ENCODE measurements at regions not wholly inside any gene's neighbourhood (a gene's known extent, or its start where the extent isn't known, plus 50 kb on each side); places are given as distances from the start of the nearest gene placed in this dataset.

DNA sequence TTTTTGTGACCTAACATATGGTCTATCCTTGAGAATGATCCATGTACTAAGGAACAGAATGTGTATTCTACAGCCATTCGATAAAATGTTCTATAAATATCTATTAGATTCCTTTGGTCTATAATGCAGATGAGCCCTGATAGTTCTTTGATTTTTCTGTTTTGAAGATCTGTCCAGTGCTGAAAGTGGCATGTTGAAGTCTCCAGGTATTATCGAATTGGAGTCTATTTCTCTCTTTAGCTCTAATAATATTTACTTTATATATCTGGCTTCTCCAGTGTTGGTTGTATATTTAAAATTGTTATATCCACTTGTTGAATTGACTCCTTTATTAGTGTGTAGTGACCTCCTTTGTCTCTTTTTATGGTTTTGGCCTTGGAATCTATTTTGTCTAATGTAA, 377.9 kb downstream of the ARL6IP6 start:
- Histone ChIP-seq H3K79me2 (no peaks in the 10 kb centered on the region), H3K4me2 (no peak overlapping the region), H3K4me3 (no peak overlapping the region), H3K27me3 (no peaks in the 10 kb centered on the region), H3K9me2 (replicated peaks; ENCODE audit: insufficient read depth) (no peaks in the 10 kb centered on the region), H3K4me1 (ENCODE audit: insufficient read depth) (no peaks in the 10 kb centered on the region), H3K36me3 (replicated peaks; ENCODE audit: insufficient read depth, low read depth) (no peaks in the 10 kb centered on the region), H4K20me1 (ENCODE audit: insufficient read depth, poor library complexity, severe bottlenecking) (no peaks in the 10 kb centered on the region), H2AFZ (no peak overlapping the region), H3K9me3 (ENCODE audit: low read depth) (no peaks in the 10 kb centered on the region), H3K27ac (no peak overlapping the region)
- WGBS (ENCODE audit: low lambda C conversion rate, missing lambda C conversion rate) = 90% methylated on average over 2 of the region's 2 CpGs
- no peak for DNase-seq (ENCODE audit: low spot score)
- TF ChIP-seq EZH2phosphoT487 (IDR thresholded peaks at IDR 0.05; ENCODE audit: low read depth, severe bottlenecking, unreplicated experiment) (no peak), EZH2 (IDR thresholded peaks at IDR 0.05; ENCODE audit: borderline replicate concordance) (no peak)
- TF ChIP-seq, protein P1, sequence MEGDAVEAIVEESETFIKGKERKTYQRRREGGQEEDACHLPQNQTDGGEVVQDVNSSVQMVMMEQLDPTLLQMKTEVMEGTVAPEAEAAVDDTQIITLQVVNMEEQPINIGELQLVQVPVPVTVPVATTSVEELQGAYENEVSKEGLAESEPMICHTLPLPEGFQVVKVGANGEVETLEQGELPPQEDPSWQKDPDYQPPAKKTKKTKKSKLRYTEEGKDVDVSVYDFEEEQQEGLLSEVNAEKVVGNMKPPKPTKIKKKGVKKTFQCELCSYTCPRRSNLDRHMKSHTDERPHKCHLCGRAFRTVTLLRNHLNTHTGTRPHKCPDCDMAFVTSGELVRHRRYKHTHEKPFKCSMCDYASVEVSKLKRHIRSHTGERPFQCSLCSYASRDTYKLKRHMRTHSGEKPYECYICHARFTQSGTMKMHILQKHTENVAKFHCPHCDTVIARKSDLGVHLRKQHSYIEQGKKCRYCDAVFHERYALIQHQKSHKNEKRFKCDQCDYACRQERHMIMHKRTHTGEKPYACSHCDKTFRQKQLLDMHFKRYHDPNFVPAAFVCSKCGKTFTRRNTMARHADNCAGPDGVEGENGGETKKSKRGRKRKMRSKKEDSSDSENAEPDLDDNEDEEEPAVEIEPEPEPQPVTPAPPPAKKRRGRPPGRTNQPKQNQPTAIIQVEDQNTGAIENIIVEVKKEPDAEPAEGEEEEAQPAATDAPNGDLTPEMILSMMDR (IDR thresholded peaks at IDR 0.05; ENCODE audit: poor library complexity) = no peak

DNA sequence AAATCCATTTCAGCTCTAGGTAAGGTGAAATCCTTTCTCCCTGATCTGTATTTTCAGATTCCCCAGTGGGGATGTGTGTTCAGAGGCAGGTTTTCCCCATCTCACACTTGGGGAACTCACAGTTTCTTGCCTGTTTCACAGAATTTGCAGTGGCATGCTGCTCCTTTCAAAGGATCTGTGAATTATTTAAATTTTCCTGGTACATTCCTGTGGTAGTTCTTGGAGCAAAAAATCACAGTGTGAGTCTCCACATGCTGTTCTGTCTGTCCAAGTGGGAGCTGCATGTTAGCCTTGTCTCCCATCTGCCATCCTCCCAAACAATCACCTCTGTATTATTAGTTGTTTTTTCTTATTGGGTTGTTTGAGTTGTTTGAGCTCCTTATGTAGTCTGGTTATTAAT, 372.9 kb downstream of the ARL6IP6 start:
- DNase-seq (ENCODE audit: low spot score) = no peak
- Histone ChIP-seq H3K4me1 (ENCODE audit: insufficient read depth) (no peaks in the 10 kb centered on the region), H3K9me2 (replicated peaks; ENCODE audit: insufficient read depth) (no peaks in the 10 kb centered on the region), H2AFZ (no peak overlapping the region), H3K27ac (no peak overlapping the region), H3K9me3 (ENCODE audit: low read depth) (no peaks in the 10 kb centered on the region), H3K36me3 (replicated peaks; ENCODE audit: insufficient read depth, low read depth) (no peaks in the 10 kb centered on the region), H3K4me2 (no peak overlapping the region), H3K79me2 (no peaks in the 10 kb centered on the region), H3K27me3 (no peaks in the 10 kb centered on the region), H3K4me3 (no peak overlapping the region), H4K20me1 (ENCODE audit: insufficient read depth, poor library complexity, severe bottlenecking) (no peaks in the 10 kb centered on the region)
- TF ChIP-seq, protein P1 (IDR thresholded peaks at IDR 0.05; ENCODE audit: poor library complexity) = no peak
- TF ChIP-seq EZH2 (IDR thresholded peaks at IDR 0.05; ENCODE audit: borderline replicate concordance) (no peak), EZH2phosphoT487 (IDR thresholded peaks at IDR 0.05; ENCODE audit: low read depth, severe bottlenecking, unreplicated experiment) (no peak)

DNA sequence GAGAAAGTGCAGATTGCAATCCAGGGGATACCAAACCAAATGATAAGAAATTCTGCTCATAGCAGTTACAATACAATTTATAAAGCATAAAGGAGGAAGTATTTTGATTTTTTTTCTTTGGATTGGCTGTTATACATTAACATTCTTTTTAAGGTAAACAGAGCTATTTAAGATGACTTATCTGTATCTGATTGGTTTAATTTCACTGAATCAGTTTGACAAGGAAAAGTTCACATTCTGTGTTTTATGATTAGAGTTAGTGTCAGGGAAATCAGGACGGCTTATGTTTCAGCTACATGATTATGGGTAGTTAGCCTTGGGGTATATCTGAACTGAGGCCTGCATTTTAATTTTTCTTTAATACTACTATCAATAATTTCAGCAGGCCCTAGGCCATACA, 360.9 kb downstream of the ARL6IP6 start:
- Histone ChIP-seq H3K4me3 (no peak overlapping the region), H3K9me3 (ENCODE audit: low read depth) (no peaks in the 10 kb centered on the region), H3K4me2 (no peak overlapping the region), H3K9me2 (replicated peaks; ENCODE audit: insufficient read depth) (no peaks in the 10 kb centered on the region), H2AFZ (no peak overlapping the region), H3K4me1 (ENCODE audit: insufficient read depth) (no peaks in the 10 kb centered on the region), H4K20me1 (ENCODE audit: insufficient read depth, poor library complexity, severe bottlenecking) (no peaks in the 10 kb centered on the region), H3K27ac (no peak overlapping the region), H3K79me2 (no peaks in the 10 kb centered on the region), H3K36me3 (replicated peaks; ENCODE audit: insufficient read depth, low read depth) (no peaks in the 10 kb centered on the region), H3K27me3 (no peaks in the 10 kb centered on the region)
- no peak for TF ChIP-seq EZH2phosphoT487 (IDR thresholded peaks at IDR 0.05; ENCODE audit: low read depth, severe bottlenecking, unreplicated experiment)
- TF ChIP-seq, protein P1 (IDR thresholded peaks at IDR 0.05; ENCODE audit: poor library complexity) = no peak
- no peak for TF ChIP-seq EZH2 (IDR thresholded peaks at IDR 0.05; ENCODE audit: borderline replicate concordance)
- WGBS (ENCODE audit: low lambda C conversion rate, missing lambda C conversion rate) = 94% methylated on average over 1 of the region's 1 CpG
- DNase-seq (ENCODE audit: low spot score) = no peak

DNA sequence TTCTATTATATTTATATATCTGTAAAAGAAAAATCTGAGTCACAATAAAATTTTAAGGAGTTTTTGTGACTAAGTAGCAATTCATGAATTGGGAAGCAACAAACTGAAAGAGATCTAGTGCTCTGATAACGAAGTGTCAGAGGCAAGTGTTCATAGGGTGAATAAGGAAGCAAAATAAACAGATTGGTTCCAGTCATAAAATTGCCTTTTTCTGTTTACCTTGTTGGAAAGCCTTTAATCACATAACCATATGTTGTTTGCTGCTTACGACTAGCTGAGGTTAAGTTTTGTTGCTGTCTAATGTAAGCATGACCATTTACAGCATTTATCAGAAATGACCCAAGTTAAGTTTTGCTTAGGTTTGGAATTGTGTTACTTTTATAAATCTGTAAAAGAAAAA, 358.9 kb downstream of the ARL6IP6 start:
- TF ChIP-seq EZH2phosphoT487 (IDR thresholded peaks at IDR 0.05; ENCODE audit: low read depth, severe bottlenecking, unreplicated experiment) (no peak), EZH2 (IDR thresholded peaks at IDR 0.05; ENCODE audit: borderline replicate concordance) (no peak)
- TF ChIP-seq, protein P1 (IDR thresholded peaks at IDR 0.05; ENCODE audit: poor library complexity) = no peak
- WGBS (ENCODE audit: low lambda C conversion rate, missing lambda C conversion rate) = 39% methylated on average over 2 of the region's 2 CpGs
- no peaks in the 10 kb centered on the region for H4K20me1 ChIP-seq (ENCODE audit: insufficient read depth, poor library complexity, severe bottlenecking)
- no peak overlapping the region for H3K4me3 ChIP-seq
- no peaks in the 10 kb centered on the region for H3K36me3 ChIP-seq (replicated peaks; ENCODE audit: insufficient read depth, low read depth)
- H3K27ac ChIP-seq = no peak overlapping the region
- H3K79me2 ChIP-seq = no peaks in the 10 kb centered on the region
- no peaks in the 10 kb centered on the region for H3K4me1 ChIP-seq (ENCODE audit: insufficient read depth)
- no peak overlapping the region for H2AFZ ChIP-seq
- H3K9me2 ChIP-seq (replicated peaks; ENCODE audit: insufficient read depth) = no peaks in the 10 kb centered on the region
- no peaks in the 10 kb centered on the region for H3K9me3 ChIP-seq (ENCODE audit: low read depth)
- H3K4me2 ChIP-seq = no peak overlapping the region
- no peaks in the 10 kb centered on the region for H3K27me3 ChIP-seq
- DNase-seq (ENCODE audit: low spot score) = no peak
